ENCODE measurements at regions not wholly inside any gene's neighbourhood (a gene's known extent, or its start where the extent isn't known, plus 50 kb on each side); places are given as distances from the start of the nearest gene placed in this dataset.

GRCh38 chr16:86202760-86203426 is 303.9 kb downstream of the IRF8 start:
- no peak overlapping the region for H3K27ac Mint-ChIP-seq (ENCODE audit: unreplicated experiment)
- no peaks in the 10 kb centered on the region for H3K9me3 Mint-ChIP-seq (ENCODE audit: unreplicated experiment)
- H3K27me3 Mint-ChIP-seq (ENCODE audit: unreplicated experiment) = peaks cover 34% of the 10 kb centered on the region
- H3K36me3 Mint-ChIP-seq (ENCODE audit: unreplicated experiment) = no peaks in the 10 kb centered on the region
- H3K4me3 Mint-ChIP-seq (ENCODE audit: unreplicated experiment) = no peak overlapping the region
- H3K4me1 Mint-ChIP-seq (ENCODE audit: unreplicated experiment) = no peaks in the 10 kb centered on the region
- no peak for TF ChIP-seq CTCF (IDR thresholded peaks at IDR 0.05)
- DNase-seq (ENCODE audit: extremely low spot score, unreplicated experiment) = no peak

GRCh38 chr16:86203557-86204275 is 304.8 kb downstream of the IRF8 start:
- H3K9me3 Mint-ChIP-seq (ENCODE audit: unreplicated experiment) = no peaks in the 10 kb centered on the region
- no peak for DNase-seq (ENCODE audit: extremely low spot score, unreplicated experiment)
- no peak overlapping the region for H3K27ac Mint-ChIP-seq (ENCODE audit: unreplicated experiment)
- no peaks in the 10 kb centered on the region for H3K36me3 Mint-ChIP-seq (ENCODE audit: unreplicated experiment)
- peaks cover 27% of the 10 kb centered on the region for H3K27me3 Mint-ChIP-seq (ENCODE audit: unreplicated experiment)
- no peaks in the 10 kb centered on the region for H3K4me1 Mint-ChIP-seq (ENCODE audit: unreplicated experiment)
- no peak for TF ChIP-seq CTCF (IDR thresholded peaks at IDR 0.05)
- H3K4me3 Mint-ChIP-seq (ENCODE audit: unreplicated experiment) = no peak overlapping the region

- H3K4me1 Mint-ChIP-seq (ENCODE audit: unreplicated experiment) = no peaks in the 10 kb centered on the region
- no peak for TF ChIP-seq CTCF (IDR thresholded peaks at IDR 0.05)
- H3K9me3 Mint-ChIP-seq (ENCODE audit: unreplicated experiment) = no peaks in the 10 kb centered on the region
- no peak overlapping the region for H3K4me3 Mint-ChIP-seq (ENCODE audit: unreplicated experiment)
- no peaks in the 10 kb centered on the region for H3K36me3 Mint-ChIP-seq (ENCODE audit: unreplicated experiment)
- H3K27me3 Mint-ChIP-seq (ENCODE audit: unreplicated experiment) = peaks cover 20% of the 10 kb centered on the region
- DNase-seq (ENCODE audit: extremely low spot score, unreplicated experiment) = no peak
- no peak overlapping the region for H3K27ac Mint-ChIP-seq (ENCODE audit: unreplicated experiment)
These were observed 304.6 kb upstream of the FOXF1 start for GRCh38 chr16:86205521-86206245.

- Mint-ChIP-seq H3K27me3 (ENCODE audit: unreplicated experiment) (peaks cover 11% of the 10 kb centered on the region), H3K4me1 (ENCODE audit: unreplicated experiment) (no peaks in the 10 kb centered on the region), H3K36me3 (ENCODE audit: unreplicated experiment) (no peaks in the 10 kb centered on the region), H3K4me3 (ENCODE audit: unreplicated experiment) (no peak overlapping the region), H3K9me3 (ENCODE audit: unreplicated experiment) (peaks cover 4% of the 10 kb centered on the region), H3K27ac (ENCODE audit: unreplicated experiment) (no peak overlapping the region)
- no peak for DNase-seq (ENCODE audit: extremely low spot score, unreplicated experiment)
- no peak for TF ChIP-seq CTCF (IDR thresholded peaks at IDR 0.05)
These were observed 303.0 kb upstream of the FOXF1 start for GRCh38 chr16:86207350-86207749.

GRCh38 chr16:86209202-86209601 is 301.1 kb upstream of the FOXF1 start:
- H3K4me3 Mint-ChIP-seq (ENCODE audit: unreplicated experiment) = no peak overlapping the region
- DNase-seq (ENCODE audit: extremely low spot score, unreplicated experiment) = no peak
- H3K27ac Mint-ChIP-seq (ENCODE audit: unreplicated experiment) = no peak overlapping the region
- no peaks in the 10 kb centered on the region for H3K36me3 Mint-ChIP-seq (ENCODE audit: unreplicated experiment)
- peaks cover 3% of the 10 kb centered on the region for H3K27me3 Mint-ChIP-seq (ENCODE audit: unreplicated experiment)
- TF ChIP-seq CTCF (IDR thresholded peaks at IDR 0.05) = no peak
- peaks cover 4% of the 10 kb centered on the region for H3K9me3 Mint-ChIP-seq (ENCODE audit: unreplicated experiment)
- no peaks in the 10 kb centered on the region for H3K4me1 Mint-ChIP-seq (ENCODE audit: unreplicated experiment)
